GM19395 (cell line): ENCODE measurements at regions not wholly inside any gene's neighbourhood (a gene's known extent, or its start where the extent isn't known, plus 50 kb on each side); places are given as distances from the start of the nearest gene placed in this dataset.

Experiments used
- ATAC-seq: cut with Tn5 transposase; IDR thresholded peaks from one replicate; pipeline ENCODE4 v1.9.1; 2021; ENCODE audit warnings: mild to moderate bottlenecking, moderate library complexity; ENCODE audit not compliant: unreplicated experiment

DNA sequence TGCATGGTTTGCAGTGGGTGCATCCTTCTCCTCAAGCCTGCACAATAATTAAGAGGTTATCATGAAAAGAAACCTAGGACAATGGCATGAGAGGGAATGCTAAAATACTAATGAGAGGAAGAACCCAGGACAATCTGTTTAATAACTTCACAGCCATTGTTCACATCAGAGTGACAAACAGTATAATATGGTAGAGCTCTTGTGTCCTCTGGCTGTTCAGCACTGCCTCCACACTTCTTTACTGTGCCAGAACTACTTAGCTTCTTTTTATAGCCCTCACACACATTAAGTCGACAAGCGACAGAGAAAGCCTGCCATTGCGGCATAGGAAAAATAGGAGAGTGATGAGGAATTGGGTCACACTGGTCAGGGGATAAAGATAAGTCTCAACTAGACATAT, 65.0 kb upstream of the MEIS2 start:
- ATAC-seq, result no peak

- ATAC-seq, result no peak
These were observed 66.1 kb upstream of the MEIS2 start for GRCh38 chr15:37166402-37166801.

GRCh38 chr15:37181339-37181738, 81.0 kb upstream of the MEIS2 start:
- no peak for ATAC-seq

DNA sequence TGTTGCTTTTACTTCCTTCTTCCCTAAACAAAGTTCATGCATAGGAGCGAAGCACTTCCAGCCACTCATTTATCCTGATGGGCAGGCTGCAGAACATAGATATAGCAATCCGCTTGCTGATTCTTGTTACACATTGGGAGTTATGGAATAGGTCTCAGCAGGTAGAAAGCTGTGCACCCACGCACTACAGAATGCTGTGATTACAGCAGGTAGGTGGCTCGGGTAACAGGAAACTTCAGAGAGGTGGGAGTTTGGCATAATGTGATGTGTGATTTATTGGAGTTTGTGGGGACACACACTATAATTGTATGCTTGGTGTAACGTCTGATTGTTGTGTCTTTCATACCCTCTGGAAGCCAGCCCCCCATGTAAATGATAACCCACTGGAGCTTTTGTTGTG, 99.2 kb upstream of the MEIS2 start:
- ATAC-seq, result no peak

DNA sequence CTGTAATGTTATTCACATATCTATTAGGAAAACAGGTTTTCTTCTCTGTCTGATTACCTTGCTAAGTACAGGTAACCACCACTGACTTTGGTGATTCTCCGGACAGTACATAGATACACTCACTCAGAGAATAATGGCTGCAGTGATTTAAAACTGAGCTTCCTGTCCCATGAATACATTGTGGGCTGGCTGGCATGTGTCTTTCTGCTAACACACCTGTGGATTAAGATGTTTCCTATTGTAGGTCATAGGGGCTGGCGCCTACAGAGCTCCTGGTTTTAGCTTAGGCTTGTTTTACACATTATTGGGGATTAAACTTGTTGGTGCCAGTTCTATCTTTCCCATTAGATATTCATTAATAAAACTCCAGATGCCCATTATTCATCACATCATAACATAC, 102.7 kb upstream of the MEIS2 start:
- no peak for ATAC-seq

DNA sequence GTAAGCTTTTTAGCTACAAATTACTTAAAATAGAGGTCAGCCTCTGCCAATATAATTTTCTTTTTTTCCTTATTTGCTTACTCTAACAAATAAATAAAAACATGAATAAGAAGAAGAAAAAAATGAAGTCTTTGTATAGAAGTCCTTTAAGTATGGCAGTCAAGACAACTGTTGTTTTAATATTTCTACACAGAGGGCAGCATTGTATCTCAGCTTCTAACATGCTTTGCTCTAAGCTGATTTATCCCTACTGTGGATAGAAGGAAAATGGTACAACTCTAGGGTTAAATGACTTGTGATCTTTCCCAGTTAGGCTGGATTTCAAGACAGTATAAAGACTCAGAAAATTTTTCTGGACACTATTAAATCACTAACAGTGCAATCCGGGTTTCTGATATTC, 104.3 kb upstream of the MEIS2 start:
- no peak for ATAC-seq

GRCh38 chr15:37206690-37207089, 106.3 kb upstream of the MEIS2 start:
- ATAC-seq, result no peak

GRCh38 chr15:37208146-37209040, 108.0 kb upstream of the MEIS2 start:
- no peak for ATAC-seq

DNA sequence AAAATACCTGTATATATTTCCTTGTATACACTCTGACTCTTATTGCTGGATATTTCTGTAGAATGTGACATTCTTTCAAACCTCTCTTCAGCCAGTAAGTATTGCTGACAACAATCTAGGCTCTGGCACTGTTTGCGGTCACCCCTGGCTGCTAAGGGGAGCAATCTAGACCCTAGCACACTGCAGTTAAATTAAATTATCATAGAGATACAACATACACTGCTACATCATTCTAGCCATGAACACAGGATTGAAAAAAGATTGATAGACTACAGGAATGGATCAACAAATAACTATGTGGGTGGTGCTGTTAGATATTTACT, 108.7 kb upstream of the MEIS2 start:
- no peak for ATAC-seq

DNA sequence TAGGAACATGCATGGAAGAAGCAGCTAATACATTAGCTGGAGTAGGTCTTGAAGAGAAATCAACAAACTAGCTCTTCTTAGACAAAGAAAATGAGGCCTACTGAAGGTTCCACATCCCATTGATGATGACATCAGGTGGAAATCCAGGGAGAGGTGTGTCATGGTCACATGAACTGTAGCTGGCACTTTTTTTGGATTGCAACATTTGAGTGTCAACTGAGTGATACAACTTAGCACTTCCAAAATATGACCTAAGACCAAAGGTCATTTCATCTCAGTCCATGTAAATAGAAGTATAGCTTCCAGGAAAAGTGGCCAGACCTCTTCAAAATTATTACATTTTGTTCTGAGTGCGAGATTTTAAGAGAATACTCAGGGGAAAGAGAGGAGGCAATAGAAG, 117.2 kb upstream of the MEIS2 start:
- no peak for ATAC-seq

GRCh38 chr15:37218351-37218916, 118.1 kb upstream of the MEIS2 start:
- no peak for ATAC-seq

DNA sequence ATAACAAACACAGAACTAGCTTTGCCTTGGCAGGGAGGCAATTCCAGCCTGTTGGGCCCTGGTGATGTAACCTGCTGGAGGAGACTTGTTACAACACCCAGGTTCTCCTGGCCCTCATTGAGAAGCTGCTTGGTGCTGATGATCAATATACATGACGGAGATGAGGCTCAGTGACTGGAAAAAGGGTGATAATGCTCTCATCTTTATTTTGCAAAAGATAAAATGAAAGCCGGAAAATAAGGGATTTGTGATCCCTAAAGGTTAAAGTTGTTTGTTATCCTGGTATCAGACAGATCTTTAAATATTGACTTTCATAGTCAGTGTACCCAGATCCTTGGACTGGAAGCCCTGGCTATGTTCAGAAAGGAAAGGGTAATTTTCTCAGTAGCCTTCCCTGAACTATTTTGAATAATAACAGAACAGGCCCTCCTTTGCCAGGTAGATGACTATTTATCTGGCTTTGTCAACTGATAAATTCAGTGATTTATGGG, 118.9 kb upstream of the MEIS2 start:
- ATAC-seq, result no peak

- no peak for ATAC-seq
These were observed 120.8 kb upstream of the MEIS2 start for GRCh38 chr15:37220949-37221670.

DNA sequence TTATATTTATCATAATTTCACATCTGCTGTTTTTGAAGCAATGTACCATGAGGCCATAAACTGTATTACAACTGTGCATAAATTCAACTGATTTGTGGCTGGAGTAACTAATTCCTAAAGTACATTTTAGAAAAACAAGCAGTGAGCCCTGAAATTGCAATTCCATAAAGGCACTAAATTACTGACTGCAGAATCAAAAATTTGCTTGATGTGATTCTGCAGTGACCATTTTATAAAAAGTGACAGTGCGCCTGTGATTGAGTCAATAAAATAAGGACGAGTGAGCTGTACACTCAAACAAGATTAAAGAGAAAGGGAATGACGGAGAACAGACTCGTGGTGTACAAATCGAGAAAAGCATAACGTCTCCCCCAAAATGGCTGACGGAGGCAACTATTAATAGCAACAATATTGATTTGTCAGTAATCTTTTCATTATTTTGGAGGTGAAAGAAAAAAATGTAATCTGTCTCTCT, 121.4 kb upstream of the MEIS2 start:
- ATAC-seq, result no peak

DNA sequence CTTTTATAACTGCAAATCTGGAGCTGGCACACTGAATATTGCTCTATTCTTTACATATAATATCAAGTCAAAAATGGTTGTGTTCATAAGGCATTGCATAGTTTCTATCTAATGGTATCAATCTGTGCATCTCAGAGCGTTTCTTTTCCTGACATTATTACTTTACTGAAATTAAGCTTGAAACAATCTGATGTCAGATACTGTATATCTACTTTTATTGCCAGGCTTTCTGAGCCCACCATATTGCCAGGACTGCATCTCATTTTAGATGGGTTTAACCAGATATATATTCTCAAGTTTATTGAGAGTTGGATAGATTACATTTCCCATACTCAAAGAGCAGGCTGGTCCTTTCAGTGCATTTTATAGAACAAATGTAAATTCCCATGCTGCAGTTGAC, 122.7 kb upstream of the MEIS2 start:
- ATAC-seq, result no peak

- no peak for ATAC-seq
These were observed 129.7 kb upstream of the MEIS2 start for GRCh38 chr15:37229855-37230619.

DNA sequence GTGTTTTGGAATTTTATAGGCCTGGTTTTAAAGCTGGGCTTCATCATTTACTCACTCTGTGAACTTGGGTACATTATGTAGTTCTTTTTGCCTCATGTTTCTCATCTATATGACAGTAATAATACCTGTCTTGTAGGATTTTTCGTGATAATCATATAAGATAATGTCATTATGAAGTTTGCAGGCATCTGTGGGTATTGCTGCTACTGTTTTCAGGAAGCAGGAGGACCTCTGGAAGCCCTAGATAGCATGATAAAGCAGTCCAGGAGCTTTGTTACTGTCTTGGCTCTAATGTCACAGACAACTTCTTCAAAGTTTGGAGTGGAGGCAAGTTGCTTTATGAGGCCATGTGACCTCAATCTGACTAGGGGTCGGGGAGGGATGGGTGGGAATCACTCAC, 145.0 kb upstream of the MEIS2 start:
- ATAC-seq, result no peak

DNA sequence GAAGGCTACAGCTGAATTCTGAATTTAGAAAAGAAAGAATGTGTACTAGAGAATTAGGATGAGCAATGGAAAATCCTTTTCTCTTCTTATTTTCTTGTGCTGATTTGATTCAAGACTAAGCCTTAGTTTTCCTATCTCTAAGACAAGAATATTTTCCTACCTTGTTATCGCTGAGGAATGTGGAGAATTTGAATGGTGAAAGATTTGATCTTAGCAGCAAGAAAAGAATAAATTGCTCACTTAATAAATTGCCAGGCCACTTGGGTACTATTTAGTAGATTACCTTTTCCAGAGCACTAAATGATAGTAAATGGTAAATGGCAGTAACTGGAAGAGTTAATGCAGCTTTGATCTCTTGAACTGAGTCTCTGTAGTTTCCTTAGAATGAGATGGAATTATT, 145.7 kb upstream of the MEIS2 start:
- ATAC-seq, result no peak

- no peak for ATAC-seq
These were observed 146.5 kb upstream of the MEIS2 start for GRCh38 chr15:37246856-37247255.

- no peak for ATAC-seq
These were observed 148.9 kb upstream of the MEIS2 start for GRCh38 chr15:37249249-37249648.

GRCh38 chr15:37252530-37252929, 152.2 kb upstream of the MEIS2 start:
- no peak for ATAC-seq
